ENCODE measurements at regions not wholly inside any gene's neighbourhood (a gene's known extent, or its start where the extent isn't known, plus 50 kb on each side); places are given as distances from the start of the nearest gene placed in this dataset.

DNA sequence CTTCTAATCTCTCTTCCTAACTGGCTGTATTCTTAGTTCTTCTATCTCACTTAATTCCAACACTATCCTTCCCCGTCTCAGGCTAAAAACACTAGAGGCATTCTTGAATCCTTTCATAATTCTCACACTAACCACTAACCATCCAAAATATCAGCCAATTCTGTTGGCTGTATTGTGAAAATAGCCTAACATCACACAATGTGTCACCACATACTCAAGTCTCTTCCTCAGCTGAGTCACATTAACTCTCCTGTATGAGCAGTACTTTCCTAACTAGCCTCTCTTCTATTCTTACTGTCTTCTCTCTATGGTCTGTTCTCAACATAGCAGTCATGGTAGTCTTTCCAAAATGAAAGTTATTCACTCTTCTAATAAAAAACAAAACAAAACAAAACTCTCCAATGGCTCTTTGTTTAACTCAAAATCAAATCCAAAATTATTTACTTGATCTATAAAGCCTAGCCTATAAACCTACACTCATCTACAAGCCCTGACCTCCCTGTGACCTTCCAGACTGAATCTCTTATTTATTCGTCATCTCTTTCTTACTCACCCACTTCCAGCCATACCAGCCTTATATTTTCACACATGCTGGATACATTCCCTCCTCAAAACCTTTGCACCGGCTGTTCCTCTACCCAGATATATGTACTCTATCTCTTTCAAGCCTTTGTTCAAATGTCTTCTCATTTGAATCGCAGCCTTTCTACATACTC lies 445.9 kb downstream of the TLL1 start:
- H3K4me3 ChIP-seq (ENCODE audit: low read depth, low read length): no peak overlapping the region
- ATAC-seq (ENCODE audit: low read depth in 2 of 2) (no peak), DNase-seq (no peak)
- H3K27ac Mint-ChIP-seq: no peak overlapping the region
- H3K4me1 Mint-ChIP-seq: no peaks in the 10 kb centered on the region
- no peaks in the 10 kb centered on the region for H3K27me3 Mint-ChIP-seq
- no peaks in the 10 kb centered on the region for H3K27me3 ChIP-seq (ENCODE audit: control insufficient read depth, insufficient read depth, low read length)
- H3K27ac ChIP-seq (ENCODE audit: insufficient read depth, low read length, poor library complexity, severe bottlenecking): no peak overlapping the region
- no peaks in the 10 kb centered on the region for H3K36me3 ChIP-seq (ENCODE audit: control insufficient read depth, insufficient read depth, low read length)
- H3K9me3 Mint-ChIP-seq: peaks cover 2 to 18% (median 5%) of the 10 kb centered on the region in 7 donors
- H3K4me3 Mint-ChIP-seq: no peak overlapping the region
- no peaks in the 10 kb centered on the region for H3K36me3 Mint-ChIP-seq
- H3K9me3 ChIP-seq (ENCODE audit: control insufficient read depth in 2 of 2, low read length in 2 of 2): no peaks in the 10 kb centered on the region
- H3K4me1 ChIP-seq (ENCODE audit: control insufficient read depth, insufficient read depth, low read length, poor library complexity, severe bottlenecking): no peaks in the 10 kb centered on the region

DNA sequence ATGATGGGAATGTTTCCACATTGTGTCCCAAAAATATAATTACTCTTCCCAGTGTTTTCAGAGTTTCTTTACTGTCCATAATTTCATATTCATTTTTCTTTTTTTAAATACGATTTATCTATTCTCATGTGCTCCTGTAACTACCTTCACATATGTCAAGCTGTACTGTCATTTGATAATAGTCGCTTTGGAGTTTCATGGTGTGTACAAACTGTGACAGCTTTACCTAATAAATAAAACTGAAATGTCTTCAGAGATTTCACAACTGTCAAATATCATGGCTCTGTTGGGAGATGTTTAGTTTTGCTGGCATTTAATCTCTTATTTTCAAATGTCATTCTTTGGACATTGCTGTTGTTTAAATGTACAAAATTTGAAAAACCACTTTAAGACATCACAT lies 450.2 kb downstream of the TLL1 start:
- ATAC-seq (ENCODE audit: low read depth in 2 of 2) (no peak), DNase-seq (no peak)
- Histone ChIP-seq H3K27ac (ENCODE audit: insufficient read depth, low read length, poor library complexity, severe bottlenecking) (no peak overlapping the region), H3K27me3 (ENCODE audit: control insufficient read depth, insufficient read depth, low read length) (no peaks in the 10 kb centered on the region), H3K4me1 (ENCODE audit: control insufficient read depth, insufficient read depth, low read length, poor library complexity, severe bottlenecking) (no peaks in the 10 kb centered on the region), H3K36me3 (ENCODE audit: control insufficient read depth, insufficient read depth, low read length) (no peaks in the 10 kb centered on the region), H3K9me3 (ENCODE audit: control insufficient read depth in 2 of 2, low read length in 2 of 2) (no peaks in the 10 kb centered on the region), H3K4me3 (ENCODE audit: low read depth, low read length) (no peak overlapping the region)
- Mint-ChIP-seq H3K9me3 (peaks cover 0 to 17% (median 3%) of the 10 kb centered on the region in 7 donors), H3K27ac (no peak overlapping the region), H3K4me1 (no peaks in the 10 kb centered on the region), H3K27me3 (no peaks in the 10 kb centered on the region), H3K4me3 (no peak overlapping the region), H3K36me3 (no peaks in the 10 kb centered on the region)

DNA sequence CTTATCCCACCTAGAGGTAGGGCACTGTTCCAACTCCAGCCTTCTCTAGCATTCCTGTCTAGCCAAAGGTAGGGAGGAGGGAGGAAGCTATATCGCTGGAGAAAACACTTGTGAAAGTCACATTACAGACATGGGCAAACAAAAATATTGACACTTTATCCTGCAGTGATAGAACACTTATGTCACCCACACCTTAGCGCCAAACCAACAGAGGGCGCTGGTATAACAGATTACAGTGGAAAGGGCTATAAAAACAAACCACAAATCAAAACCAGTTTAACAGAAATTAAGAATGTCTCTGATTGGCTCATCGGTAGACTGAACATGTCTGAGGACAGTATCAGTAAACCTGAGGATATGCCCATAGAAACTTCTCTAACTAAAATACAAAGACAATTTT lies 451.3 kb downstream of the TLL1 start:
- H3K4me1 Mint-ChIP-seq: no peaks in the 10 kb centered on the region
- no peaks in the 10 kb centered on the region for H3K4me1 ChIP-seq (ENCODE audit: control insufficient read depth, insufficient read depth, low read length, poor library complexity, severe bottlenecking)
- no peak overlapping the region for H3K27ac ChIP-seq (ENCODE audit: insufficient read depth, low read length, poor library complexity, severe bottlenecking)
- H3K4me3 Mint-ChIP-seq: no peak overlapping the region
- H3K4me3 ChIP-seq (ENCODE audit: low read depth, low read length): no peak overlapping the region
- H3K27ac Mint-ChIP-seq: no peak overlapping the region
- H3K9me3 Mint-ChIP-seq: peaks cover 0 to 17% (median 2%) of the 10 kb centered on the region in 7 donors
- DNase-seq (no peak), ATAC-seq (ENCODE audit: low read depth in 2 of 2) (no peak)
- H3K9me3 ChIP-seq (ENCODE audit: control insufficient read depth in 2 of 2, low read length in 2 of 2): no peaks in the 10 kb centered on the region
- H3K27me3 Mint-ChIP-seq: no peaks in the 10 kb centered on the region
- H3K36me3 ChIP-seq (ENCODE audit: control insufficient read depth, insufficient read depth, low read length): no peaks in the 10 kb centered on the region
- no peaks in the 10 kb centered on the region for H3K36me3 Mint-ChIP-seq
- H3K27me3 ChIP-seq (ENCODE audit: control insufficient read depth, insufficient read depth, low read length): no peaks in the 10 kb centered on the region

DNA sequence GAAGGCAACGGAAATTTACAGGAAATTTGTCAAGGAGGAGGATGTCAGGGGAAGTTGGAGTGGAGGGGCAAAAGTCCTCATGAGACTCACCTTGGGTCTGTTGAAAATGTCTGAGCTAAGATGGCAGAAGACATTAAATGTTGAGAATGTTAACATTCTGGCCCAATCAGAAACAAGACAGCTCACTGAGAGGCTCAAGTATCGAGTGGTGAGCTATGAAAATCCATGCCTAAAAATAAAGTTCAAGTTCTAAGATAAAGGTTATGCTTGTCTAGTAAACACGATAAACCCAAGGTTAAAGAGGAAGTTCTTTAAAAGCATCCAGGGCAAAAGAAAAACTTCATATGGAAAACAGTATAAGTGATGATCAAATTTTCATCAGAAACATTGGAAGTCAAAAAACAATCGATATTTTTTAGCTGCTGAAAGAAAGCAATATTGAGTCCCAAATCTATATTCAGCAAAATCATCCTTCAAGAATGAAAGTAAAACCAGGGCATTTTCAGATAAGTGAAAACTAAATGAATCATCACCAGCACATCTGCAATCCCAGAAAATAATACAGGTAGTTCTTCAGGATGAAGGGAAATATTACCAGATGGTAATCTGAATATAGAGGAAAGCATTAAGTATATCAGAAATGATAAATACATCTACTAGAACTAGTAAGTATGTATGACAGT lies 462.4 kb downstream of the TLL1 start:
- Mint-ChIP-seq H3K4me1 (no peaks in the 10 kb centered on the region), H3K4me3 (no peak overlapping the region), H3K9me3 (peaks cover 0 to 11% (median 8%) of the 10 kb centered on the region in 7 donors), H3K27me3 (no peaks in the 10 kb centered on the region), H3K27ac (no peak overlapping the region), H3K36me3 (no peaks in the 10 kb centered on the region)
- Histone ChIP-seq H3K9me3 (ENCODE audit: control insufficient read depth in 2 of 2, low read length in 2 of 2) (no peaks in the 10 kb centered on the region), H3K4me3 (ENCODE audit: low read depth, low read length) (no peak overlapping the region), H3K36me3 (ENCODE audit: control insufficient read depth, insufficient read depth, low read length) (no peaks in the 10 kb centered on the region), H3K27me3 (ENCODE audit: control insufficient read depth, insufficient read depth, low read length) (no peaks in the 10 kb centered on the region), H3K27ac (ENCODE audit: insufficient read depth, low read length, poor library complexity, severe bottlenecking) (no peak overlapping the region), H3K4me1 (ENCODE audit: control insufficient read depth, insufficient read depth, low read length, poor library complexity, severe bottlenecking) (no peaks in the 10 kb centered on the region)
- no peak for DNase-seq
- ATAC-seq (ENCODE audit: low read depth in 2 of 2): no peak

DNA sequence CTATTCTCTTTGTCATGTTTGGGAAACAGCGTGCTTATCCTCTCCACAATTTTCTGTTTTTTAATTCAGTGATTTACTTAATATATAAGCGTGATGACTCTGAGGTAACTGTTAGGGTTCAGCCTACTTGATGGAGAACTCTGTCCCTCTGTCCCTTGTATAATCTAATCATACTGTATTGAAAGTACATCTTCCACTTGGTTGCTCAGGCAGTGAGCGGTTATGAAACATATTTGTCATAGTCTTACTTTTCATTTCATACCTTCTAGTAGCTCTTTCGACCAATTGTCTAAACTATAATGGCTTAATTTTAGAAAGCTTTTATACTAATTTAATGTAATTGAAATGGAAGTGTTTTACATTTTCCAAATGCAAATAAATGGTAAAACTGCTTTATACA lies 469.0 kb downstream of the TLL1 start:
- Mint-ChIP-seq H3K9me3 (peaks cover 0 to 12% (median 7%) of the 10 kb centered on the region in 7 donors), H3K36me3 (no peaks in the 10 kb centered on the region), H3K4me1 (no peaks in the 10 kb centered on the region), H3K4me3 (no peak overlapping the region), H3K27ac (no peak overlapping the region), H3K27me3 (no peaks in the 10 kb centered on the region)
- no peaks in the 10 kb centered on the region for H3K36me3 ChIP-seq (ENCODE audit: control insufficient read depth, insufficient read depth, low read length)
- H3K4me1 ChIP-seq (ENCODE audit: control insufficient read depth, insufficient read depth, low read length, poor library complexity, severe bottlenecking): no peaks in the 10 kb centered on the region
- no peak for ATAC-seq (ENCODE audit: low read depth in 2 of 2)
- H3K27me3 ChIP-seq (ENCODE audit: control insufficient read depth, insufficient read depth, low read length): no peaks in the 10 kb centered on the region
- no peaks in the 10 kb centered on the region for H3K9me3 ChIP-seq (ENCODE audit: control insufficient read depth in 2 of 2, low read length in 2 of 2)
- H3K4me3 ChIP-seq (ENCODE audit: low read depth, low read length): no peak overlapping the region
- no peak overlapping the region for H3K27ac ChIP-seq (ENCODE audit: insufficient read depth, low read length, poor library complexity, severe bottlenecking)
- no peak for DNase-seq

DNA sequence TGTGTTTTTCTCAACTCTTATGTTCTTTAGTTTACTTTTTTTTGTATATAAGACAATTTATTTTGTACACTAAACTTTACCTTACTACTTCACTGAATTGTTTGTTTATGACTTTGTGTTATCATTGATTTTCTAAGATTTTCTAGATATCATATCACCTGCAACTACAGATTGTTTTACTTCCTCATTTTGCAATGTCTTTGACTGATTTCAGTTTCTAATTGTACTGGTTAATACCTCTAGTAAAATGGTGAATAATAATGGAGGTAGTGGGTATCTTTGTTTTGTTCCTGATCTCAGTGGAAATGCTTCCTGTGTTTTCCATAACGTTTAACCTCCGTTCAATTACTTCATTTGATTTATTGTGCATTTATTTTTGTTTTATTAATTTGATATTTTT lies 490.2 kb downstream of the TLL1 start:
- ATAC-seq (ENCODE audit: low read depth in 2 of 2) (no peak), DNase-seq (no peak)
- H3K27ac ChIP-seq (ENCODE audit: insufficient read depth, low read length, poor library complexity, severe bottlenecking): no peak overlapping the region
- H3K4me3 Mint-ChIP-seq: no peak overlapping the region
- peaks cover 2 to 13% (median 9%) of the 10 kb centered on the region in 7 donors for H3K9me3 Mint-ChIP-seq
- no peaks in the 10 kb centered on the region for H3K4me1 Mint-ChIP-seq
- no peaks in the 10 kb centered on the region for H3K36me3 Mint-ChIP-seq
- H3K9me3 ChIP-seq (ENCODE audit: control insufficient read depth in 2 of 2, low read length in 2 of 2): peaks cover 0 to 7% of the 10 kb centered on the region in 2 experiments
- H3K27me3 Mint-ChIP-seq: no peaks in the 10 kb centered on the region
- no peaks in the 10 kb centered on the region for H3K27me3 ChIP-seq (ENCODE audit: control insufficient read depth, insufficient read depth, low read length)
- H3K4me1 ChIP-seq (ENCODE audit: control insufficient read depth, insufficient read depth, low read length, poor library complexity, severe bottlenecking): no peaks in the 10 kb centered on the region
- H3K36me3 ChIP-seq (ENCODE audit: control insufficient read depth, insufficient read depth, low read length): no peaks in the 10 kb centered on the region
- H3K4me3 ChIP-seq (ENCODE audit: low read depth, low read length): no peak overlapping the region
- no peak overlapping the region for H3K27ac Mint-ChIP-seq

DNA sequence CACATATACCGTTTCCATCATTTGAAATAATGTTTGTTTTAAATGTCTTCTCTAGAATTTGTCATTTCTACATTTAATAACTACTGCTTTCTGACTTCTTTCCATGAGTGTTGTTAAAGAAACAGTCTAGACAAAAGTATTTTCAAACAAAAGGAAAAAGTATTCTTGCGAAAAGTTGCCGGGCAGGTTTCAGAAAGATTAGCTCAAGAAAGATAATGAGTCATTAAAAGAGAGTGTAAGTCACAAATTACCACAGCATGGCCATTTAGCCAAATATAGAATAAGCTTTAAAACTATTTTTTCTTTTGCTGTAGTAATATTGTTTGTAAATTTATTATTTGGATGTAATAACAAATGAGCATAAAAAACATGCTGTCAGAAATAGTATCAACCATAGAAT lies 493.0 kb downstream of the TLL1 start:
- no peaks in the 10 kb centered on the region for H3K4me1 Mint-ChIP-seq

DNA sequence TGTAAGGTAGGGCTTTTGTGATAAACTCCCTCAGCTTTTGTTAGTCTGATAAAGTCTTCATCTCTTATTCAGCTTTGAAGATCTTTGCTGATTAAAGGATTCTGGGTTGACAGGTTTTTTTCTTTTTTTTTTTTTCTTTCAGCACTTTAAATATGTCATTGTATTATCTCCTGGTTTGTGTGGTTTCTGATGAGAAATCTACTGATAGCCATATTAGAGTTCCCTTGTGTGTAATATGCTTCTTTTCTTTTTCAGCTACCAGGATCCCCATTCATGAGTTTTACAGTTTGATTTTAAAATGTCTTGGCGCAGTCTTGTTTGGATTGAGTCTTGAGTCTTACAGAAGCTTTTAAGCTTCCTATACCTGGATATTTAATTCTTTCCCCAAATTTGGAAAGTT lies 504.5 kb downstream of the TLL1 start:
- no peaks in the 10 kb centered on the region for H3K36me3 ChIP-seq (ENCODE audit: control insufficient read depth, insufficient read depth, low read length)
- H3K4me3 ChIP-seq (ENCODE audit: low read depth, low read length): no peak overlapping the region
- no peaks in the 10 kb centered on the region for H3K27me3 ChIP-seq (ENCODE audit: control insufficient read depth, insufficient read depth, low read length)
- no peak overlapping the region for H3K27ac ChIP-seq (ENCODE audit: insufficient read depth, low read length, poor library complexity, severe bottlenecking)
- H3K27me3 Mint-ChIP-seq: no peaks in the 10 kb centered on the region
- peaks cover 0 to 42% (median 10%) of the 10 kb centered on the region in 7 donors for H3K9me3 Mint-ChIP-seq
- no peaks in the 10 kb centered on the region for H3K4me1 ChIP-seq (ENCODE audit: control insufficient read depth, insufficient read depth, low read length, poor library complexity, severe bottlenecking)
- no peak overlapping the region for H3K4me3 Mint-ChIP-seq
- H3K27ac Mint-ChIP-seq: no peak overlapping the region
- ATAC-seq (ENCODE audit: low read depth in 2 of 2): no peak
- H3K9me3 ChIP-seq (ENCODE audit: control insufficient read depth in 2 of 2, low read length in 2 of 2): peaks cover 3 to 15% of the 10 kb centered on the region in 2 experiments
- no peaks in the 10 kb centered on the region for H3K4me1 Mint-ChIP-seq
- no peaks in the 10 kb centered on the region for H3K36me3 Mint-ChIP-seq
- DNase-seq: no peak

More for the DNA sequence above, 493.0 kb downstream of the TLL1 start:
- Mint-ChIP-seq H3K9me3 (peaks cover 2 to 23% (median 5%) of the 10 kb centered on the region in 7 donors), H3K27ac (no peak overlapping the region), H3K4me3 (no peak overlapping the region), H3K27me3 (no peaks in the 10 kb centered on the region), H3K36me3 (no peaks in the 10 kb centered on the region)
- Histone ChIP-seq H3K4me3 (ENCODE audit: low read depth, low read length) (no peak overlapping the region), H3K27ac (ENCODE audit: insufficient read depth, low read length, poor library complexity, severe bottlenecking) (no peak overlapping the region), H3K27me3 (ENCODE audit: control insufficient read depth, insufficient read depth, low read length) (no peaks in the 10 kb centered on the region), H3K9me3 (ENCODE audit: control insufficient read depth in 2 of 2, low read length in 2 of 2) (peaks cover 0 to 4% of the 10 kb centered on the region in 2 experiments), H3K36me3 (ENCODE audit: control insufficient read depth, insufficient read depth, low read length) (no peaks in the 10 kb centered on the region), H3K4me1 (ENCODE audit: control insufficient read depth, insufficient read depth, low read length, poor library complexity, severe bottlenecking) (no peaks in the 10 kb centered on the region)
- DNase-seq: no peak
- no peak for ATAC-seq (ENCODE audit: low read depth in 2 of 2)

Data from CD4-positive, CD25-positive, alpha-beta regulatory T cell (primary cell).